Tibial nerve (tissue), 3 donors: ENCODE measurements at regions not wholly inside any gene's neighbourhood (a gene's known extent, or its start where the extent isn't known, plus 50 kb on each side); places are given as distances from the start of the nearest gene placed in this dataset.

Experiments used
- POLR2A ChIP-seq, 2 donors: fragments of 450-650 bp; IDR thresholded peaks; one replicate each; pipeline ENCODE4 v1.6.1; 2017; ENCODE audit warnings: antibody characterized with exemption in 2 of 2, mild to moderate bottlenecking in 2 of 2, moderate library complexity in 2 of 2
- TF ChIP-seq, protein P1 (sequence below), 5 experiments: fragments of 200-600 bp in 3 of 5; fragments of 450-650 bp in 2 of 5; sonication (generic) in 3 of 5; IDR thresholded peaks; one replicate each; pipeline ENCODE4 v1.5.1; 2016 to 2019; ENCODE audit warnings: antibody characterized with exemption in 5 of 5, mild to moderate bottlenecking in 3 of 5, moderate library complexity in 2 of 5

- TF ChIP-seq, protein P1, sequence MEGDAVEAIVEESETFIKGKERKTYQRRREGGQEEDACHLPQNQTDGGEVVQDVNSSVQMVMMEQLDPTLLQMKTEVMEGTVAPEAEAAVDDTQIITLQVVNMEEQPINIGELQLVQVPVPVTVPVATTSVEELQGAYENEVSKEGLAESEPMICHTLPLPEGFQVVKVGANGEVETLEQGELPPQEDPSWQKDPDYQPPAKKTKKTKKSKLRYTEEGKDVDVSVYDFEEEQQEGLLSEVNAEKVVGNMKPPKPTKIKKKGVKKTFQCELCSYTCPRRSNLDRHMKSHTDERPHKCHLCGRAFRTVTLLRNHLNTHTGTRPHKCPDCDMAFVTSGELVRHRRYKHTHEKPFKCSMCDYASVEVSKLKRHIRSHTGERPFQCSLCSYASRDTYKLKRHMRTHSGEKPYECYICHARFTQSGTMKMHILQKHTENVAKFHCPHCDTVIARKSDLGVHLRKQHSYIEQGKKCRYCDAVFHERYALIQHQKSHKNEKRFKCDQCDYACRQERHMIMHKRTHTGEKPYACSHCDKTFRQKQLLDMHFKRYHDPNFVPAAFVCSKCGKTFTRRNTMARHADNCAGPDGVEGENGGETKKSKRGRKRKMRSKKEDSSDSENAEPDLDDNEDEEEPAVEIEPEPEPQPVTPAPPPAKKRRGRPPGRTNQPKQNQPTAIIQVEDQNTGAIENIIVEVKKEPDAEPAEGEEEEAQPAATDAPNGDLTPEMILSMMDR (IDR thresholded peaks at IDR 0.05) = no peak
- no peak for TF ChIP-seq POLR2A (IDR thresholded peaks at IDR 0.05)
Measured at GRCh38 chr3:118512301-118512700, 522.3 kb downstream of the IGSF11 start.
